ENCODE measurements at regions not wholly inside any gene's neighbourhood (a gene's known extent, or its start where the extent isn't known, plus 50 kb on each side); places are given as distances from the start of the nearest gene placed in this dataset.

- H3K79me2 ChIP-seq (ENCODE audit: insufficient read depth, low read length), result no peaks in the 10 kb centered on the region
- no peak overlapping the region for H3T11ph ChIP-seq (ENCODE audit: low read length)
- H3K4me3 Mint-ChIP-seq, result no peak overlapping the region
- H2BK15ac ChIP-seq (ENCODE audit: low read depth, low read length), result no peak overlapping the region
- H3K18ac ChIP-seq (ENCODE audit: insufficient read length, low read depth, low read length), result no peak overlapping the region
- H3K4me1 ChIP-seq (ENCODE audit: insufficient read depth, low read length), result peaks cover 4% of the 10 kb centered on the region; the same call in 1 of the 2 replicates
- H3K27me3 Mint-ChIP-seq (ENCODE audit: low read depth), result no peaks in the 10 kb centered on the region
- no peak for DNase-seq
- no peaks in the 10 kb centered on the region for H3K36me3 Mint-ChIP-seq (ENCODE audit: insufficient read depth in 1 of 3, low read depth in 3 of 3)
- no peak overlapping the region for H3K27ac ChIP-seq (ENCODE audit: insufficient read length, low read depth, low read length)
- no peak overlapping the region for H2BK5ac ChIP-seq (ENCODE audit: insufficient read length, low read length)
- TF ChIP-seq, protein P1, sequence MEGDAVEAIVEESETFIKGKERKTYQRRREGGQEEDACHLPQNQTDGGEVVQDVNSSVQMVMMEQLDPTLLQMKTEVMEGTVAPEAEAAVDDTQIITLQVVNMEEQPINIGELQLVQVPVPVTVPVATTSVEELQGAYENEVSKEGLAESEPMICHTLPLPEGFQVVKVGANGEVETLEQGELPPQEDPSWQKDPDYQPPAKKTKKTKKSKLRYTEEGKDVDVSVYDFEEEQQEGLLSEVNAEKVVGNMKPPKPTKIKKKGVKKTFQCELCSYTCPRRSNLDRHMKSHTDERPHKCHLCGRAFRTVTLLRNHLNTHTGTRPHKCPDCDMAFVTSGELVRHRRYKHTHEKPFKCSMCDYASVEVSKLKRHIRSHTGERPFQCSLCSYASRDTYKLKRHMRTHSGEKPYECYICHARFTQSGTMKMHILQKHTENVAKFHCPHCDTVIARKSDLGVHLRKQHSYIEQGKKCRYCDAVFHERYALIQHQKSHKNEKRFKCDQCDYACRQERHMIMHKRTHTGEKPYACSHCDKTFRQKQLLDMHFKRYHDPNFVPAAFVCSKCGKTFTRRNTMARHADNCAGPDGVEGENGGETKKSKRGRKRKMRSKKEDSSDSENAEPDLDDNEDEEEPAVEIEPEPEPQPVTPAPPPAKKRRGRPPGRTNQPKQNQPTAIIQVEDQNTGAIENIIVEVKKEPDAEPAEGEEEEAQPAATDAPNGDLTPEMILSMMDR (conservative IDR thresholded peaks at IDR 0.05), result no peak
- H4K8ac ChIP-seq (replicated peaks; ENCODE audit: insufficient read length, low read depth, low read length), result no peak overlapping the region
- no peak overlapping the region for H3K27ac Mint-ChIP-seq
- no peak overlapping the region for H4K5ac ChIP-seq (ENCODE audit: insufficient read length, low read depth, low read length)
- H3K4me1 Mint-ChIP-seq, result peaks cover 5 to 6% of the 10 kb centered on the region in 2 experiments; a peak in 3 of 4 replicates
- H2AK5ac ChIP-seq (ENCODE audit: insufficient read length, low read length), result no peak overlapping the region
- no peaks in the 10 kb centered on the region for H3K27me3 ChIP-seq (ENCODE audit: insufficient read depth, low read length)
- H3K4me2 ChIP-seq (ENCODE audit: insufficient read depth, insufficient read length, low read length), result no peak overlapping the region
- no CpG with 5 or more reads among the region's 1 CpG for WGBS (ENCODE audit: extremely low coverage, insufficient read length, low lambda C conversion rate)
- no peak overlapping the region for H3K9ac ChIP-seq (ENCODE audit: extremely low read depth, insufficient read length, low read length)
- H3K79me1 ChIP-seq (ENCODE audit: insufficient read depth, low read depth, low read length, poor library complexity, severe bottlenecking), result no peaks in the 10 kb centered on the region
- no peak overlapping the region for H2AFZ ChIP-seq (ENCODE audit: low read length)
- H3K4ac ChIP-seq (ENCODE audit: low read depth, low read length), result no peak overlapping the region
- no peak overlapping the region for H3K56ac ChIP-seq (ENCODE audit: insufficient read length, low read depth, low read length)
- no peaks in the 10 kb centered on the region; a peak in 1 of 5 replicates for H3K9me3 Mint-ChIP-seq
- no peak overlapping the region for H4K91ac ChIP-seq (ENCODE audit: insufficient read length, low read depth, low read length)
- no peak overlapping the region for H2BK12ac ChIP-seq (ENCODE audit: insufficient read length, low read depth, low read length)
- no peaks in the 10 kb centered on the region for H3K23me2 ChIP-seq (ENCODE audit: insufficient read length, low read depth, low read length, poor library complexity, severe bottlenecking)
- no peak overlapping the region for H3K23ac ChIP-seq (ENCODE audit: insufficient read length, low read depth, low read length)
- no peak overlapping the region for H2BK20ac ChIP-seq (ENCODE audit: low read depth, low read length, poor library complexity, severe bottlenecking)
- no peaks in the 10 kb centered on the region for H4K20me1 ChIP-seq (ENCODE audit: control insufficient read depth, insufficient read depth, insufficient read length)
- no peak overlapping the region for H3K14ac ChIP-seq (ENCODE audit: insufficient read depth, low read length)
- H2BK120ac ChIP-seq (ENCODE audit: low read depth, low read length, poor library complexity, severe bottlenecking), result no peak overlapping the region
- no peaks in the 10 kb centered on the region for H3K9me3 ChIP-seq (ENCODE audit: control insufficient read depth, low read depth, low read length)
These were observed 92.4 kb downstream of the HPGD start for GRCh38 chr4:174429701-174430410.

Data from H9 (cell line).